Right renal cortex interstitium (tissue), 3 donors: ENCODE measurements at regions not wholly inside any gene's neighbourhood (a gene's known extent, or its start where the extent isn't known, plus 50 kb on each side); places are given as distances from the start of the nearest gene placed in this dataset.

Experiments
- DNase-seq, 3 donors: peaks; one replicate each; pipeline ENCODE4 v3.0.0-alpha.2; 2013; ENCODE audit warnings: low read depth in 3 of 3, low spot score in 2 of 3

GRCh38 chr18:53677480-53677879, 547.0 kb downstream of the MBD2 start:
- no peak for DNase-seq

- DNase-seq = no peak
Measured at GRCh38 chr18:53665701-53666100, 558.8 kb downstream of the MBD2 start.

- DNase-seq = no peak
Measured at GRCh38 chr18:53664575-53664974, 559.9 kb downstream of the MBD2 start.

- DNase-seq = no peak
Measured at GRCh38 chr18:53660306-53660705, 564.2 kb downstream of the MBD2 start.

GRCh38 chr18:53657257-53657656, 567.2 kb downstream of the MBD2 start:
- no peak for DNase-seq

GRCh38 chr18:53649621-53650020, 574.8 kb downstream of the MBD2 start:
- no peak for DNase-seq

GRCh38 chr18:53644799-53645471, 579.5 kb downstream of the MBD2 start:
- no peak for DNase-seq

- no peak for DNase-seq
Measured at GRCh38 chr18:53639687-53640086, 584.8 kb downstream of the MBD2 start.

- DNase-seq = no peak
Measured at GRCh38 chr18:53629337-53629736, 595.1 kb downstream of the MBD2 start.

- DNase-seq = no peak
Measured at GRCh38 chr18:53625997-53626599, 598.4 kb downstream of the MBD2 start.

- no peak for DNase-seq
Measured at GRCh38 chr18:53610957-53611356, 613.5 kb downstream of the MBD2 start.

GRCh38 chr18:53606792-53607191, 617.7 kb downstream of the MBD2 start:
- no peak for DNase-seq

GRCh38 chr18:53605198-53605597, 619.3 kb downstream of the MBD2 start:
- DNase-seq = no peak

- no peak for DNase-seq
Measured at GRCh38 chr18:53603276-53603675, 621.2 kb downstream of the MBD2 start.

GRCh38 chr18:53601344-53601743, 623.1 kb downstream of the MBD2 start:
- no peak for DNase-seq

GRCh38 chr18:53586923-53587322, 637.5 kb downstream of the MBD2 start:
- DNase-seq = no peak
